ENCODE measurements at regions not wholly inside any gene's neighbourhood (a gene's known extent, or its start where the extent isn't known, plus 50 kb on each side); places are given as distances from the start of the nearest gene placed in this dataset.

DNA sequence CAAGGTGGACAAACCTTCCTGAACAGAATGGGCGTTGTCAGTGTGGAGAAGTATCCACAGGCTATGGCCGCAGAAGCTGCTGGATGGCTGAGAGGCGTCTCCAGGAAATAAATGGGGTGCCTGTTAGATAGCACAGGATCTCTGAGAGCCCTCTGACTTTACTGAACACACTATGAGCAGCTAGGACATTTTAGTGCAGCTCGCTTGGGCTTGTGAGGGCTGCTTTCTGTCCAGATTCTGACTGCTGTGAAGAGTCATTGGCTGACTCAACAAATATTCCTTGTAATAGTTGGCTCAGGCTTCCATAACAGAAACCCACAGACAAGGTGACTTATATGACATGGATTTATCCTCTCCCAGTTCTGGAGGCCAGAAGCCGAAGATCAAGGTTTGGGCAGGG lies 100.2 kb upstream of the SNTG2 start:
- TF ChIP-seq, protein P1, sequence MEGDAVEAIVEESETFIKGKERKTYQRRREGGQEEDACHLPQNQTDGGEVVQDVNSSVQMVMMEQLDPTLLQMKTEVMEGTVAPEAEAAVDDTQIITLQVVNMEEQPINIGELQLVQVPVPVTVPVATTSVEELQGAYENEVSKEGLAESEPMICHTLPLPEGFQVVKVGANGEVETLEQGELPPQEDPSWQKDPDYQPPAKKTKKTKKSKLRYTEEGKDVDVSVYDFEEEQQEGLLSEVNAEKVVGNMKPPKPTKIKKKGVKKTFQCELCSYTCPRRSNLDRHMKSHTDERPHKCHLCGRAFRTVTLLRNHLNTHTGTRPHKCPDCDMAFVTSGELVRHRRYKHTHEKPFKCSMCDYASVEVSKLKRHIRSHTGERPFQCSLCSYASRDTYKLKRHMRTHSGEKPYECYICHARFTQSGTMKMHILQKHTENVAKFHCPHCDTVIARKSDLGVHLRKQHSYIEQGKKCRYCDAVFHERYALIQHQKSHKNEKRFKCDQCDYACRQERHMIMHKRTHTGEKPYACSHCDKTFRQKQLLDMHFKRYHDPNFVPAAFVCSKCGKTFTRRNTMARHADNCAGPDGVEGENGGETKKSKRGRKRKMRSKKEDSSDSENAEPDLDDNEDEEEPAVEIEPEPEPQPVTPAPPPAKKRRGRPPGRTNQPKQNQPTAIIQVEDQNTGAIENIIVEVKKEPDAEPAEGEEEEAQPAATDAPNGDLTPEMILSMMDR (IDR thresholded peaks at IDR 0.05): no peak
- TF ChIP-seq POLR2A (IDR thresholded peaks at IDR 0.05) (no peak), EP300 (IDR thresholded peaks at IDR 0.05) (no peak), POLR2AphosphoS5 (IDR thresholded peaks at IDR 0.05) (no peak)
